ENCODE measurements at regions not wholly inside any gene's neighbourhood (a gene's known extent, or its start where the extent isn't known, plus 50 kb on each side); places are given as distances from the start of the nearest gene placed in this dataset.

GRCh38 chr4:119752936-119753335 lies 124.3 kb upstream of the PDE5A start (continued):
- TF ChIP-seq PRDM15 (CRISPR knock-in tag; IDR thresholded peaks at IDR 0.05) = no peak
- no peak for TF ChIP-seq E4F1 (IDR thresholded peaks at IDR 0.05; ENCODE audit: borderline replicate concordance, partially characterized antibody)
- no peak for TF ChIP-seq TCF12 (IDR thresholded peaks at IDR 0.05; ENCODE audit: low read depth, low read length)
- TF ChIP-seq SP1 (IDR thresholded peaks at IDR 0.05; ENCODE audit: low read depth, low read length) = no peak
- TF ChIP-seq NR2C2 (IDR thresholded peaks at IDR 0.05; ENCODE audit: borderline replicate concordance, control insufficient read depth, insufficient read length, low read depth) = no peak
- TF ChIP-seq ZZZ3 (IDR thresholded peaks at IDR 0.05; ENCODE audit: control insufficient read depth, insufficient read length, low read depth) = no peak

- WGBS (ENCODE audit: insufficient coverage, insufficient replicate concordance, low lambda C conversion rate, missing lambda C conversion rate) = 0% methylated on average over 1 of the region's 1 CpG
- intact Hi-C loops (cut with micrococcal nuclease; ENCODE audit: unreplicated experiment) = no loop called here
- no peaks in the 10 kb centered on the region for H3K79me2 ChIP-seq (ENCODE audit: control insufficient read depth, insufficient read depth, low read length)
- no peak overlapping the region for H2AFZ ChIP-seq (ENCODE audit: control insufficient read depth, low read depth, low read length)
- no peaks in the 10 kb centered on the region for H3K9me3 ChIP-seq (replicated peaks; ENCODE audit: control insufficient read depth, insufficient read depth, low read length)
- POLR2A ChIA-PET = no interaction called here
- H4K20me1 ChIP-seq (ENCODE audit: control insufficient read depth, insufficient read depth) = no peaks in the 10 kb centered on the region
- H3K4me2 ChIP-seq (ENCODE audit: control insufficient read depth, insufficient read depth) = no peak overlapping the region
- RAD21 ChIA-PET (ENCODE audit: unreplicated experiment) = no interaction called here
- H3K9ac ChIP-seq (ENCODE audit: control insufficient read depth, insufficient read depth, low read length) = no peak overlapping the region
- CTCF ChIA-PET = interaction anchor here (1.1 kb wide), 1 partner anchor 90 kb away, joined by 3 read pairs; no protein-coding TSS in a partner anchor
- no TSS peak for BruUV-seq (replicated peaks)
- in situ Hi-C loops (cut with MboI) = no loop called here
- H3K4me1 ChIP-seq (ENCODE audit: control insufficient read depth, insufficient read depth, low read length) = no peaks in the 10 kb centered on the region
- no peaks in the 10 kb centered on the region for H3K27me3 ChIP-seq (replicated peaks in 1 of 2; ENCODE audit: control insufficient read depth in 2 of 2, insufficient read depth in 2 of 2, low read length in 1 of 2)
- FAIRE-seq (no peak), DNase-seq (ENCODE audit: low read depth, low spot score) (no peak), ATAC-seq (no peak)
- no peak overlapping the region for H3K27ac ChIP-seq (ENCODE audit: control insufficient read depth, insufficient read depth)
- no peak overlapping the region for H3K4me3 ChIP-seq
- H3K36me3 ChIP-seq (ENCODE audit: control insufficient read depth in 2 of 2, insufficient read depth in 2 of 2, low read length in 1 of 2) = no peaks in the 10 kb centered on the region
- SMC1A ChIA-PET (ENCODE audit: uncharacterized antibody, unreplicated experiment) = interaction anchor here (0.7 kb wide), 1 partner anchor 298 kb away, joined by 3 read pairs; no protein-coding TSS in a partner anchor
- TF ChIP-seq SMAD1 (IDR thresholded peaks at IDR 0.05; ENCODE audit: low read depth, partially characterized antibody) (no peak), FOS (IDR thresholded peaks at IDR 0.05; ENCODE audit: borderline replicate concordance, extremely low read depth, insufficient read length) (no peak), RELB (IDR thresholded peaks at IDR 0.05; ENCODE audit: low read depth) (no peak), MEF2B (IDR thresholded peaks at IDR 0.05; ENCODE audit: partially characterized antibody, poor library complexity, severe bottlenecking) (no peak), MLLT1 (IDR thresholded peaks at IDR 0.05) (no peak), ZBED1 (IDR thresholded peaks at IDR 0.05; ENCODE audit: borderline replicate concordance) (no peak), SMC3 (IDR thresholded peaks at IDR 0.05; ENCODE audit: borderline replicate concordance, low read length) (no peak), ZSCAN29 (IDR thresholded peaks at IDR 0.05) (no peak), EED (IDR thresholded peaks at IDR 0.05; ENCODE audit: low read depth) (no peak)
These were observed 122.2 kb upstream of the PDE5A start for GRCh38 chr4:119750771-119751170.

Measured in GM12878 (cell line).